NT2/D1 (cell line): ENCODE measurements at regions not wholly inside any gene's neighbourhood (a gene's known extent, or its start where the extent isn't known, plus 50 kb on each side); places are given as distances from the start of the nearest gene placed in this dataset.

Source experiments
- DNase-seq: peaks from one replicate; pipeline ENCODE4 v3.0.0-alpha.2; 2011; ENCODE audit warnings: low read depth, low spot score
- H3K27me3 ChIP-seq: 2 replicates; pipeline ENCODE4 v1.6.0; 2011; ENCODE audit warnings: mild to moderate bottlenecking; ENCODE audit not compliant: insufficient read length, insufficient read depth
- H3K36me3 ChIP-seq: 2 replicates; pipeline ENCODE4 v1.6.1; 2011; ENCODE audit warnings: mild to moderate bottlenecking, low read length, mixed read lengths; ENCODE audit not compliant: insufficient read depth, insufficient read length
- H3K4me1 ChIP-seq: 2 replicates; pipeline ENCODE4 v1.5.1; 2011; ENCODE audit not compliant: insufficient read depth, insufficient read length
- H3K4me3 ChIP-seq: 2 replicates; pipeline ENCODE4 v1.5.1; 2011; ENCODE audit warnings: low read depth; ENCODE audit not compliant: insufficient read length
- H3K9ac ChIP-seq: 2 replicates; pipeline ENCODE4 v1.6.0; 2011; ENCODE audit warnings: low read depth; ENCODE audit not compliant: insufficient read length
- H3K9me3 ChIP-seq: 2 replicates; pipeline ENCODE4 v1.5.1; 2011; ENCODE audit warnings: mild to moderate bottlenecking, low read length; ENCODE audit not compliant: insufficient read depth
- SUZ12 ChIP-seq: IDR thresholded peaks from 2 replicates; pipeline ENCODE4 v1.6.1; 2011; ENCODE audit not compliant: insufficient read length, insufficient read depth; ENCODE audit errors: extremely low read depth
- YY1 ChIP-seq: IDR thresholded peaks from 2 replicates; pipeline ENCODE4 v1.6.1; 2011; ENCODE audit not compliant: insufficient read length, insufficient read depth
- ZNF274 ChIP-seq: IDR thresholded peaks from 2 replicates; pipeline ENCODE4 v1.6.1; 2011; ENCODE audit warnings: mild to moderate bottlenecking, low read depth, low read length

DNA sequence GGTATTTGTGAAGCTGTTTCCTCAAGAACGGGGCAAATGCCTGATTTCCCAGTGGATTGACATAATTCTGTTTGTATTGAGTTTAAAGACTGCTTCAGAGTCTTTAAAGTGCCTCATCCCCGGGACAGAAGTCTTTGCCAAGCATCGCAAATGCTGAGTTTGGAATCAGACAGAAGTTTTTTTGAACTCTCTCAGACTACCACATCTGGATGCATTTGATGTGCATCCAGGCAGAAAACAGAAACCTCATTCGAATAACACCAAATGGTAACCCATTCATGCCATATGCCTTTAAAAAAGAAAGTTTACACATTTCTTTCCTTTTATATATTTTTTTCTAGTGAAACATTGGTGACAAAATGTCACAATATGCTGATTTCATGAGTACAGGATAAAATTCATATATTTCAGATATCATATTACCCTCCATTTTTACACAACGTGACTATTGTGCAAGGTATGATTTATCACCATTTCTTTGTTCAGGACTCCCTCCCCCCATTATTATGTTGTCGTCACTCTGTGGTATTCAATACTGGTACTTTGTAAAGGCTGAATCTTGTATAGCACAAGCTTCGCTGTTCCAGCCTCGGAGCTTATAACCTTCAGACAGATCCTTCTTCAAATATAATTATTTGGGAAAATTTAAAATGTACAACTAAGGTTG lies 91.1 kb downstream of the ZNF608 start:
- no peak for TF ChIP-seq YY1
- no peak for TF ChIP-seq ZNF274
- TF ChIP-seq SUZ12: no peak
- no peaks in the 10 kb centered on the region for H3K27me3 ChIP-seq
- no peaks in the 10 kb centered on the region; the same call in 1 of the 2 replicates for H3K9me3 ChIP-seq
- H3K9ac ChIP-seq: no peak overlapping the region
- no peak overlapping the region for H3K4me3 ChIP-seq
- peaks cover 10% of the 10 kb centered on the region for H3K36me3 ChIP-seq
- DNase-seq: no peak
- H3K4me1 ChIP-seq: peaks cover 4% of the 10 kb centered on the region

DNA sequence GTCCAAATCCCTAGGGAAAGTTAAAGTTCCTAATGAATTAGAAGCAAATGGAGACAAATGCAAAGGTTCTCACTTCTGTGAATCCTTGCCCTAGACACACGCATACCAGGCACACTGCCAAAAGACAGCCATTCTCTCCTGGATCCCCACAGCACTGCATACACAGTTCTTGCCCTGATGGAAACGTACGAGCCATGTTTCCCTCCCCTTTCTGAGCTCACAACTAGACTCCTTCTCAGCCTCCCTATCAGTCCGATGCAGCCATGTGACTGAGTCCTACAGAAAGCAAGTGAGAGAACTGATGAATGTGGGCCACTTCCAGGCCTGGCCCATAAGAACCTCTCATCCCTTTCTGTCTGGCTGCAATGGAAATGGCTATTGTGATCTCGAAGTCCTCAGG lies 92.0 kb downstream of the ZNF608 start:
- H3K9ac ChIP-seq: no peak overlapping the region
- H3K4me1 ChIP-seq: peaks cover 4% of the 10 kb centered on the region
- no peaks in the 10 kb centered on the region for H3K27me3 ChIP-seq

DNA sequence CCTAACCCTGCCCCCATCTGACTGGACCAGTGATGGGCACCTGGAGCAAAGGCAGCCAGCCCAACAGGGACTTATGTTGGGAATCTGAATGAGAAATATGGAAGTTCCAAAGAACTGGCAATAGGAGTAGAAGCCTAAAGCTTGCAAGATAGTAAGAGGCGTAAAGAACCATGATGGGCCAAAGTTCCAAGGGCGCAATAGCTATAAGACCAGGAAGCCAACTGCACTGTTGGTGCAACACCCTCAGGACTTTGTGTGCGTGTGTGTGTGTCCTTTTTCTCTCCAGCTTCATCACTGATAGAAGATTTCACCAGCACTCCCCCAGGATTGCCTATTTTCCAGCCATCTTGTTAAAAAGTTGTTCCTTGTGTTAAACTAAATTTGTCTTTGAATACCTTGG lies 92.8 kb downstream of the ZNF608 start:
- Histone ChIP-seq H3K4me1 (peaks cover 4% of the 10 kb centered on the region), H3K27me3 (no peaks in the 10 kb centered on the region), H3K36me3 (peaks cover 19% of the 10 kb centered on the region), H3K9me3 (no peaks in the 10 kb centered on the region; the same call in 1 of the 2 replicates), H3K4me3 (no peak overlapping the region), H3K9ac (no peak overlapping the region)
- TF ChIP-seq ZNF274 (no peak), YY1 (no peak), SUZ12 (no peak)
- DNase-seq: no peak

More for the DNA sequence above, 92.0 kb downstream of the ZNF608 start:
- H3K4me3 ChIP-seq: no peak overlapping the region
- TF ChIP-seq SUZ12 (no peak), YY1 (no peak), ZNF274 (no peak)
- H3K9me3 ChIP-seq: no peaks in the 10 kb centered on the region; the same call in 1 of the 2 replicates
- DNase-seq: no peak
- H3K36me3 ChIP-seq: peaks cover 12% of the 10 kb centered on the region

DNA sequence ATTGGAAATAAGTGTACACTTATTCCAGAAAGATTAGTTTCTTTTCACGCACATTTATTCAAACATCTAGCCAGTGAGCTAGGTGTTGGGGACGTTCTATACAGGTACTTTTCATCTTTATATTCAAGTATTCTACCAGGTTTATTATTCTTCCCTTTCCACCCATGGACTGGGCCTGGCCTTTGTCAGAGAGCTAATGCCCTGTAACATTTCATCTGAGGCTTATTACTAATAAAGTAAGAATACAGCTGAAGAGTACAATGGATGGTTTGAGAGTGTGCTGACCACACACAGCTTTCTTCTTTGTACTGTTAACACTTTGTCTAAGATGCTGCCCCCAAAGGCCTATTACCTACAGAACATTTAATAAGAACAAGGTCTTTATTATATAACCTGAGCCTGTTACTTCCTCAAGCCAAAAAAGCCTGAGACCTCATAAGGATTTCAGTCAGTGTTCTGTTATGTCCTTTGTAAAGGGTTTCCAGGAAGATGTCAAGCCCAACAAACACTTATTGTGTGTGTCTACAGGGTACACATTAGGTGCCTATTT lies 93.5 kb downstream of the ZNF608 start:
- peaks cover 25% of the 10 kb centered on the region for H3K36me3 ChIP-seq
- no peak for DNase-seq
- H3K27me3 ChIP-seq: no peaks in the 10 kb centered on the region
- H3K9ac ChIP-seq: no peak overlapping the region
- TF ChIP-seq SUZ12: no peak
- no peak for TF ChIP-seq YY1
- TF ChIP-seq ZNF274: no peak
- no peaks in the 10 kb centered on the region; the same call in 1 of the 2 replicates for H3K9me3 ChIP-seq
- peaks cover 4% of the 10 kb centered on the region for H3K4me1 ChIP-seq
- H3K4me3 ChIP-seq: no peak overlapping the region

DNA sequence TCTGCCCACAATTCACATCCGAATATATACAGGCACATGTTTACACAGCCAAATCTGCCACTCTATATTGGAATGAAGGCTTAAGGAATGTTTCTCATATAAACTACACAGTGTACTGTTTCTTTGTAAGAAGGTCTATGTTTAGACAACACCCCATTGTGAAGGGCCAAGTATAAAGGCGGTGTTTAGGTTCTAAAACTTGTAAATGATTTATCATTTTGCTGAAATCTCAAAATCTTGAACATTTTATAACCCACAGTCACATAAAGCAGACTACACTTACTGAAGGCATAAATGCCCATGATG lies 94.0 kb downstream of the ZNF608 start:
- TF ChIP-seq YY1: no peak
- no peak for TF ChIP-seq ZNF274
- TF ChIP-seq SUZ12: no peak
- peaks cover 29% of the 10 kb centered on the region for H3K36me3 ChIP-seq
- H3K27me3 ChIP-seq: no peaks in the 10 kb centered on the region
- H3K4me3 ChIP-seq: no peak overlapping the region
- peaks cover 4% of the 10 kb centered on the region for H3K4me1 ChIP-seq
- H3K9me3 ChIP-seq: no peaks in the 10 kb centered on the region; the same call in 1 of the 2 replicates
- no peak overlapping the region for H3K9ac ChIP-seq
- no peak for DNase-seq

DNA sequence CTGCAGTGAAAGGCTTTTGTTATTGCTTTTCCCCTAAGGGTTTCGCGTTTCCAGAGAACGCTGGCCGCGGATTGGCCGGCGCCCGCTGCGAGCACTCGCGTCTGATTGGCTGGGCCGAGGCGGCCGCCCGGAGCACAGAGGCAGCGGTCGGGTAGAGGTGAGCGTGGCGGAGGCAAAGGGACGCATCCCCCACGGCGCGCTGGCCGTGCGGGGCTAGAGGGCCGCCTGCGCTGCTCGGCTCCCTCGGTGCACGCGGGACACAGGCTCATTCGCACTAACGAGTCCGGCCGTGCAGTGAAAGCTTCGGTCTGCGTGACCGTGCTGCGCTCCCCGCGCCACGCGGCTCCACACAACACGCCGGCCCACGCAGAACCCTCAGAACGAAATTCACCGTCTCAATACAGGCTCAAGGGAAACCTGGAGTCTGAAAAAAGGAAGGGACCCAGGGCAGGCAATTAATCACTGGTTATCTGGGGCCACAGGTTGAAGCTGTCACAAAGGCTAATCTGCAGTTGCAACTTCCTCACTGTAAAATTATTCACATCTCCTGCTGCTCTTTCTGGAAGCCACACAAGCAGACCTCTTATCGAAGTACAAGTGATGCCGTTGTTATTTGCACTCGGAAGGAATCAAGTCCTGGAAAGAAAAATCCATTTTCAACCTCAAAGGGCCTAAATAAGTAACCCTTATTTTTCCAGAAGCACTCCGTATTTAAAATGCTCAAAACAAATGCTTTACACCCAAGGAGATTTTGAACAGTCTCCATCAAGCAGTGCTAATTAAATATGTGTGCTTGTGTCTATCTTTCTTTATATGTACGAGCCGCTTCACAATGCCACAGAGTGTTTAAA lies 94.6 kb downstream of the ZNF608 start:
- Histone ChIP-seq H3K9me3 (no peaks in the 10 kb centered on the region; the same call in 1 of the 2 replicates), H3K36me3 (peaks cover 35% of the 10 kb centered on the region), H3K4me1 (peaks cover 4% of the 10 kb centered on the region), H3K4me3 (no peak overlapping the region), H3K9ac (no peak overlapping the region), H3K27me3 (no peaks in the 10 kb centered on the region)
- TF ChIP-seq ZNF274 (no peak), SUZ12 (no peak), YY1 (no peak)
- DNase-seq: no peak

DNA sequence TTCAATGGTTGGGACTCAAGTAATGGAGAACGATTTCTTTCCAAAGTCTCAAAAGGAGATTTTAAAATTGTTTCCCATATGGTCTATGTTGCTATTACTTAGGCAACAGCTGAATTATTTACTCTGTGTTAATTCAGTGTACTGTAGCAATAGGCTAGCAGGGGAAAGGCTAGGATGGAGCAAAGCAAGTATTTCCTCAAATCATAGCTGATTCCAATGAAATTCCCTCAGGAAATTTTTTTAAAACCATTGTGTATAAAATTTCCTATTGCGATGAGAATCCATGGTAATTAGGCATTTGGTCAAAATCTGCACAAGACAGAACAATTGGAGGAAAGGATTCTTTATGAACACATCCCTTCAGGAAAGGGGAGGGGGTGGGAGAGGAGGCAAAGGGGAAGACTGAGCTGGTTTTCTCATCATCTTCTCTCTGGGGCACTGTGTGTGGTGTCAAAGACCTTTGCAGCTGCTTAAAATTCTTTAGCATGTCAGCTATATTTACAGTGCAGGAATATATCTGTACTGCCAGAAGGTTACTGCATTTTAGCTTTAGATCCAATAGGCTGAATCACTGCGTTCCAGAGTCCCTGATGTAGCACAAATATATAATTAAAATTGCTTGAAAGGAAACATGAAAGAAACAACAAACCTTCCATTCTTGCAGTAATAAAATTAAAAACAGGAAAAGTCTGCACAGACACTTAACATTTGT lies 95.3 kb downstream of the ZNF608 start:
- H3K4me3 ChIP-seq: no peak overlapping the region
- H3K27me3 ChIP-seq: no peaks in the 10 kb centered on the region
- no peak for DNase-seq
- peaks cover 41% of the 10 kb centered on the region for H3K36me3 ChIP-seq
- no peaks in the 10 kb centered on the region; the same call in 1 of the 2 replicates for H3K9me3 ChIP-seq
- H3K4me1 ChIP-seq: peaks cover 4% of the 10 kb centered on the region
- no peak overlapping the region for H3K9ac ChIP-seq
- no peak for TF ChIP-seq ZNF274
- no peak for TF ChIP-seq YY1
- no peak for TF ChIP-seq SUZ12
